ENCODE measurements at regions not wholly inside any gene's neighbourhood (a gene's known extent, or its start where the extent isn't known, plus 50 kb on each side); places are given as distances from the start of the nearest gene placed in this dataset.
A peak's percentile ranks its signal among the peaks of the same experiment; 100 is the strongest.

GRCh38 chr3:141681390-141681780 is 56.7 kb upstream of the RNF7 start:
- no peaks in the 10 kb centered on the region for H3K9me3 ChIP-seq (ENCODE audit: insufficient read depth, low read depth, low read length)
- H3F3A ChIP-seq (ENCODE audit: low read depth), result no peaks in the 10 kb centered on the region
- H3K4me3 ChIP-seq (ENCODE audit: low read length, poor library complexity, severe bottlenecking), result peak overlapping the region; percentile 43
- H4K20me1 ChIP-seq (ENCODE audit: insufficient read depth, low read length, poor library complexity, severe bottlenecking), result no peaks in the 10 kb centered on the region
- TF ChIP-seq CTCF (conservative IDR thresholded peaks at IDR 0.05; ENCODE audit: low read length), result no peak
- no peak for TF ChIP-seq EZH2phosphoT487 (IDR thresholded peaks at IDR 0.05; ENCODE audit: borderline replicate concordance)
- H3K4me1 ChIP-seq (ENCODE audit: insufficient read depth, low read length, poor library complexity, severe bottlenecking), result peaks cover 25% of the 10 kb centered on the region
- no peak overlapping the region for H3K9ac ChIP-seq (ENCODE audit: low read depth, low read length, poor library complexity, severe bottlenecking)
- no peaks in the 10 kb centered on the region for H3K36me3 ChIP-seq (ENCODE audit: insufficient read depth, low read length)
- no peaks in the 10 kb centered on the region for H3K27me3 ChIP-seq (ENCODE audit: insufficient read depth, low read length, poor library complexity, severe bottlenecking)
- no peaks in the 10 kb centered on the region for H3K9me2 ChIP-seq (replicated peaks; ENCODE audit: low read depth, low read length)
- no peaks in the 10 kb centered on the region for H3K79me2 ChIP-seq (ENCODE audit: insufficient read depth, low read length)
- peak overlapping the region; percentile 63 for H3K4me2 ChIP-seq (ENCODE audit: low read depth, low read length, poor library complexity, severe bottlenecking)
- no peak overlapping the region for H2AFZ ChIP-seq (ENCODE audit: low read length)

DNA sequence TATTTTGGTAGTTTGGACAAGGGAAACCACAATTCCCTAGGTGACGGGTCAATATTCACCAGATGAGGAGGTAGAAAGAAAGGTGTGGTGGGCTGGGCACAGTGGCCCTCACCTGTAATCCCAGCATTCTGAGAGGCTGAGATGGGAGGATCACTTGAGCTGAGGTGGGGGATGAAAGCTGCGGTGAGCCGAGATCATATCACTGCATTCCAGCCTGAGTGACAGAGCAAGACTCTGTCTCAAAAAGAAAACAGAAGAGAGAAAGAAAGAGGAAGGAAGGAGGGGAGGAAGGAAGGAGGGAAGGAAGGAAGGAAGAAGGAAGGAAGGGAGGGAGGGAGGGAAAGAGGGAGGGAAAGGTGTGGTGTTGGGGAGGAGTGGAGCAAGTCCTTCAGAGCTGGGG is 56.1 kb upstream of the RNF7 start:
- Histone ChIP-seq H3K4me2 (ENCODE audit: low read depth, low read length, poor library complexity, severe bottlenecking) (peak overlapping the region; percentile 63), H3K4me3 (ENCODE audit: low read length, poor library complexity, severe bottlenecking) (no peak overlapping the region), H4K20me1 (ENCODE audit: insufficient read depth, low read length, poor library complexity, severe bottlenecking) (no peaks in the 10 kb centered on the region), H3K9ac (ENCODE audit: low read depth, low read length, poor library complexity, severe bottlenecking) (no peak overlapping the region), H3K79me2 (ENCODE audit: insufficient read depth, low read length) (no peaks in the 10 kb centered on the region), H3K9me3 (ENCODE audit: insufficient read depth, low read depth, low read length) (no peaks in the 10 kb centered on the region), H3K4me1 (ENCODE audit: insufficient read depth, low read length, poor library complexity, severe bottlenecking) (peaks cover 31% of the 10 kb centered on the region), H3K9me2 (replicated peaks; ENCODE audit: low read depth, low read length) (no peaks in the 10 kb centered on the region), H3F3A (ENCODE audit: low read depth) (no peaks in the 10 kb centered on the region), H2AFZ (ENCODE audit: low read length) (no peak overlapping the region), H3K27me3 (ENCODE audit: insufficient read depth, low read length, poor library complexity, severe bottlenecking) (no peaks in the 10 kb centered on the region), H3K36me3 (ENCODE audit: insufficient read depth, low read length) (no peaks in the 10 kb centered on the region)
- no peak for TF ChIP-seq CTCF (conservative IDR thresholded peaks at IDR 0.05; ENCODE audit: low read length)

DNA sequence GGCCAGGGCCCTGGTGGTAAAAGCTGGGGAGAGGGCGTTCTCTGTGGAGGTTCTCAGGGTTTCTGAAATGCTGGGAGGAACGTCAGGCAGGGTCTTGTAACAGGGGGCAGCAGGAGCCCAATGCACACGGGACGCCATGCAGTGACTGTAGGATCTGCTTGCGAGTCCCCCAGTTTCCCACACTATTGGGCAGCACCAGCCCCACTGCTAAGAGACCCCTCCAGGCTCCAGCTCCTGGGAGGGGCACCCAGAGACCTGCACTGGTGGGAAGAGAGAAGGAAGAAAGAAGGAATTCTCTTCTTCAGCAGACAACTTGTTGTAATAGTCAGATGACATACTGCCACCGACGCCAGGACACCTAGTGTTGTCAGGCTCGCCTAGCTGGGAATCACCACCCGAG is 55.2 kb upstream of the RNF7 start:
- TF ChIP-seq CTCF (conservative IDR thresholded peaks at IDR 0.05; ENCODE audit: low read length), result no peak
- TF ChIP-seq EZH2phosphoT487 (IDR thresholded peaks at IDR 0.05; ENCODE audit: borderline replicate concordance), result no peak
- no peaks in the 10 kb centered on the region for H4K20me1 ChIP-seq (ENCODE audit: insufficient read depth, low read length, poor library complexity, severe bottlenecking)
- H3K9me2 ChIP-seq (replicated peaks; ENCODE audit: low read depth, low read length), result no peaks in the 10 kb centered on the region
- H3K4me3 ChIP-seq (ENCODE audit: low read length, poor library complexity, severe bottlenecking), result no peak overlapping the region
- H3K4me1 ChIP-seq (ENCODE audit: insufficient read depth, low read length, poor library complexity, severe bottlenecking), result peaks cover 28% of the 10 kb centered on the region
- H3K27me3 ChIP-seq (ENCODE audit: insufficient read depth, low read length, poor library complexity, severe bottlenecking), result no peaks in the 10 kb centered on the region
- no peaks in the 10 kb centered on the region for H3K36me3 ChIP-seq (ENCODE audit: insufficient read depth, low read length)
- no peak overlapping the region for H3K4me2 ChIP-seq (ENCODE audit: low read depth, low read length, poor library complexity, severe bottlenecking)
- no peaks in the 10 kb centered on the region for H3K9me3 ChIP-seq (ENCODE audit: insufficient read depth, low read depth, low read length)
- no peaks in the 10 kb centered on the region for H3K79me2 ChIP-seq (ENCODE audit: insufficient read depth, low read length)
- H3K9ac ChIP-seq (ENCODE audit: low read depth, low read length, poor library complexity, severe bottlenecking), result no peak overlapping the region
- no peaks in the 10 kb centered on the region for H3F3A ChIP-seq (ENCODE audit: low read depth)
- no peak overlapping the region for H2AFZ ChIP-seq (ENCODE audit: low read length)

Data from Loucy (cell line).